H1 (cell line): ENCODE measurements at regions not wholly inside any gene's neighbourhood (a gene's known extent, or its start where the extent isn't known, plus 50 kb on each side); places are given as distances from the start of the nearest gene placed in this dataset.

Experiments used
- SUZ12 ChIP-seq: fragments of 200-600 bp; sonication (generic); IDR thresholded peaks from 2 replicates; pipeline ENCODE4 v1.6.1; 2012; ENCODE audit warnings: mild to moderate bottlenecking, inconsistent platforms, low read length, moderate library complexity, mixed read lengths
- TF ChIP-seq, protein P1 (sequence below): IDR thresholded peaks from 2 replicates; pipeline ENCODE4 v1.6.1; 2012; ENCODE audit warnings: inconsistent platforms

DNA sequence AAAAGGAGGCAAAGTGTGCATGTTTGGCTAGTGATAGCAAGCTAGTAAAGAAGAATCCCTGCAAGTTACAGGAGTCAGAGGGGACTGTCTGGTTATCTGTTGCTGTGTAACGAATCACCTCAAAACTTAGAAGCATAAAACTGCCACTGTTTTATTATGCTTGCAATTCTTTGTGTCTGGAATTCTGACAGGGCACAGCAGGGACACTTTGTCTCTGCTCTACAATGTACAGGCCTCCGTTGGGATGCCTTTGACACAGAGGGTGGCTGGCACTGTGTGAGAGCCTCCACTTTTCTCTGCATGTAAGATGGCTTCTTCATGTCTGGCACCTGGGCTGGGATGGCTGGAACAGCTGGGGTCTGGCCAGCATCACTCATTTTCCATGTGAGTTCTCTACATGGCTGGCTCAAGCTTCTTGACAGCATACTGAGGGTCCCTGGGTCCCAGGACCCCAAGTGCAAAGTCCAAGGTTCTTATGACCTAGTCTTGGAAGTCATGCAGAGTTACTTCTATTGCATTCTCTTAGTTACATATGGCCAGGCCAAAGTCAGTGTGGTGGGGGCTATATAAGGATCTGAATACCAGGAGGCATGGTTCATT lies 276.9 kb downstream of the RPS24 start (continued):
- TF ChIP-seq, protein P1, sequence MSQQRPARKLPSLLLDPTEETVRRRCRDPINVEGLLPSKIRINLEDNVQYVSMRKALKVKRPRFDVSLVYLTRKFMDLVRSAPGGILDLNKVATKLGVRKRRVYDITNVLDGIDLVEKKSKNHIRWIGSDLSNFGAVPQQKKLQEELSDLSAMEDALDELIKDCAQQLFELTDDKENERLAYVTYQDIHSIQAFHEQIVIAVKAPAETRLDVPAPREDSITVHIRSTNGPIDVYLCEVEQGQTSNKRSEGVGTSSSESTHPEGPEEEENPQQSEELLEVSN, result no peak
- no peak for TF ChIP-seq SUZ12
